ENCODE measurements at regions not wholly inside any gene's neighbourhood (a gene's known extent, or its start where the extent isn't known, plus 50 kb on each side); places are given as distances from the start of the nearest gene placed in this dataset.
"Not testable (repeated sequence)": the region's sequence is repeated elsewhere in the genome, so short reads cannot be mapped to it uniquely, and the experiment has no call there.

- Mint-ChIP-seq H3K4me3 (no peak overlapping the region), H3K36me3 (ENCODE audit: low read depth) (no peaks in the 10 kb centered on the region), H3K27me3 (ENCODE audit: low read depth) (peaks cover 5% of the 10 kb centered on the region), H3K27ac (no peak overlapping the region), H3K4me1 (peaks cover 10% of the 10 kb centered on the region), H3K9me3 (peaks cover 2% of the 10 kb centered on the region)
- TF ChIP-seq, protein P1, sequence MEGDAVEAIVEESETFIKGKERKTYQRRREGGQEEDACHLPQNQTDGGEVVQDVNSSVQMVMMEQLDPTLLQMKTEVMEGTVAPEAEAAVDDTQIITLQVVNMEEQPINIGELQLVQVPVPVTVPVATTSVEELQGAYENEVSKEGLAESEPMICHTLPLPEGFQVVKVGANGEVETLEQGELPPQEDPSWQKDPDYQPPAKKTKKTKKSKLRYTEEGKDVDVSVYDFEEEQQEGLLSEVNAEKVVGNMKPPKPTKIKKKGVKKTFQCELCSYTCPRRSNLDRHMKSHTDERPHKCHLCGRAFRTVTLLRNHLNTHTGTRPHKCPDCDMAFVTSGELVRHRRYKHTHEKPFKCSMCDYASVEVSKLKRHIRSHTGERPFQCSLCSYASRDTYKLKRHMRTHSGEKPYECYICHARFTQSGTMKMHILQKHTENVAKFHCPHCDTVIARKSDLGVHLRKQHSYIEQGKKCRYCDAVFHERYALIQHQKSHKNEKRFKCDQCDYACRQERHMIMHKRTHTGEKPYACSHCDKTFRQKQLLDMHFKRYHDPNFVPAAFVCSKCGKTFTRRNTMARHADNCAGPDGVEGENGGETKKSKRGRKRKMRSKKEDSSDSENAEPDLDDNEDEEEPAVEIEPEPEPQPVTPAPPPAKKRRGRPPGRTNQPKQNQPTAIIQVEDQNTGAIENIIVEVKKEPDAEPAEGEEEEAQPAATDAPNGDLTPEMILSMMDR (IDR thresholded peaks at IDR 0.05; ENCODE audit: unreplicated experiment in 3 of 3): no peak
These were observed 83.8 kb downstream of the FOXF2 start for GRCh38 chr6:1473166-1473565.

DNA sequence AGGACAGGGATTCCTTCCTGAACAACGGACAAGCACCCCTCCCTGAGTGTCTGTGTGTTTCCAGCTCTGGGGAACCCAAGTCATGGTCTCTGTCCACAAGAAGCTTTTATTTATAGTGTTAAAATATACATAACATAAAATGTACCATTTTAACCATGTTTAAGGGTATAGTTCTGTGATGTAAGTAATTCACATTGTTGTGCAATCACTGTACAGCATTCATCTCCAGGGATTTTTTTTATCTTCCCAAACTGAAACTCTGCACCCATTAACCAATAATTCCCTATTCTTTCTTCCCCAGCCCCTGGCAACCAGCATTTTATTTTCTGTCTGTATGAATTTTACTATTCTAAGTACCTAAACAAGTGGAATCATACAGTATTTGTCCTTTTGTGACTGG is 84.2 kb downstream of the FOXF2 start:
- Mint-ChIP-seq H3K36me3 (ENCODE audit: low read depth) (no peaks in the 10 kb centered on the region), H3K4me3 (no peak overlapping the region), H3K27me3 (ENCODE audit: low read depth) (peaks cover 9% of the 10 kb centered on the region), H3K4me1 (peaks cover 14% of the 10 kb centered on the region), H3K9me3 (peaks cover 2% of the 10 kb centered on the region), H3K27ac (no peak overlapping the region)
- TF ChIP-seq, protein P1 (IDR thresholded peaks at IDR 0.05; ENCODE audit: unreplicated experiment in 3 of 3): no peak

- peaks cover 20% of the 10 kb centered on the region for H3K4me1 Mint-ChIP-seq
- H3K4me3 Mint-ChIP-seq: no peak overlapping the region
- H3K36me3 Mint-ChIP-seq (ENCODE audit: low read depth): no peaks in the 10 kb centered on the region
- TF ChIP-seq, protein P1 (IDR thresholded peaks at IDR 0.05; ENCODE audit: unreplicated experiment in 3 of 3): no peak
- H3K9me3 Mint-ChIP-seq: peaks cover 2% of the 10 kb centered on the region
- peaks cover 9% of the 10 kb centered on the region for H3K27me3 Mint-ChIP-seq (ENCODE audit: low read depth)
- H3K27ac Mint-ChIP-seq: no peak overlapping the region
These were observed 84.8 kb downstream of the FOXF2 start for GRCh38 chr6:1474205-1474604.

DNA sequence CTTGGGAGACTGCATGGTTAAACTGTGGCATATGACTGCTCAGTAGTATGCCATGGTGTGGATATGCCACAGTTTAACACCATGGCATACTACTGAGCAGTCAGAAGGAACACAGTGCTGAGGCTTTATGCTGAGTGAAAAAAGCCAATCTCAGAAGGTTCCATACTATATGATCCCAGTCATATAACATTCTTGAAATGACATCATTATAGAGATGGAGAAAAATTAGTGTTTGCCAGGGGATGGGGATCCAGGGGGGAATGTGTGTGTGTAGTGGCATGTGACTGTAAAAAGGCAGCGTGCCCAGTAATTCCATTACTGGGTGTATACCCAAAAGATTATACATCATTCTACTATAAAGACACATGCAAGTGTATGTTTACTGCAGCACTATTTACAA is 85.8 kb downstream of the FOXF2 start:
- TF ChIP-seq, protein P1 (IDR thresholded peaks at IDR 0.05; ENCODE audit: unreplicated experiment in 3 of 3): no peak
- no peak overlapping the region for H3K4me3 Mint-ChIP-seq
- H3K9me3 Mint-ChIP-seq: peaks cover 2% of the 10 kb centered on the region
- H3K36me3 Mint-ChIP-seq (ENCODE audit: low read depth): no peaks in the 10 kb centered on the region
- H3K4me1 Mint-ChIP-seq: peaks cover 20% of the 10 kb centered on the region
- no peak overlapping the region for H3K27ac Mint-ChIP-seq
- peaks cover 9% of the 10 kb centered on the region for H3K27me3 Mint-ChIP-seq (ENCODE audit: low read depth)

DNA sequence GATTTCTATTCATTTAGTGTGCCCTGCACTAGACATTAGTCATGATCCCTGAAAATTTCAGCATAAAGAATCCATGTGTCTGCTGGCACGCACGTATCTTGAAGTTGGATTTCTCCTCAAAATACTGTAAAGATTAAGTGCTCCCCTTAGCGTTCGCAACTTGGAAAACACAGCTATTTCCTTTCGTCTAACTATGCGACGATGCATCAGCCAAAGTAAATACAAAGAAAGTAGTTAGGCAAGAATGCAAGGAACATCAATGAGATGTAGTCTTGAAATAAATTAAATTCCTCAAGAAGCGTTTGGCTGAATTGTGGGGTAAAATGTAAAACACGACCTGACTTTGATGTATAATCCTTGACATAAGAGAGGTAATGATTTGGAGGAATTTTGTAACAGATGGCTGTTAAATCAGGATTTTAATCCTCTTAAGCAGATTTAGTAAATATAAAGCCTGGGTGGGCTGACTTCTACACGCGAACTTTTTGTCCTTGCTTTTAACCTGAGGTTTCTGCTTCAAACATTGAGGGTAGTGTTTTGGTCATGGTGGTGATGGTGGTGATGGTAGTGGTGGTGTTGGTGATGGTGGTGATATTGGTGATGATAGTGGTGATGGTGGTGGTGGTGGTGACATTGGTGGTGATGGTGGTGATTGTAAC is 88.2 kb downstream of the FOXF2 start:
- Mint-ChIP-seq H3K36me3 (ENCODE audit: low read depth) (no peaks in the 10 kb centered on the region), H3K9me3 (peaks cover 2% of the 10 kb centered on the region), H3K4me3 (no peak overlapping the region), H3K27me3 (ENCODE audit: low read depth) (peaks cover 9% of the 10 kb centered on the region), H3K27ac (peak overlapping the region in 2 of 3 experiments; percentile 81 to 85), H3K4me1 (peaks cover 20% of the 10 kb centered on the region)
- TF ChIP-seq, protein P1 (IDR thresholded peaks at IDR 0.05; ENCODE audit: unreplicated experiment in 3 of 3): no peak

GRCh38 chr6:1478163-1478826 is 88.9 kb downstream of the FOXF2 start:
- H3K36me3 Mint-ChIP-seq (ENCODE audit: low read depth); H3K27me3 Mint-ChIP-seq (ENCODE audit: low read depth); H3K9me3 Mint-ChIP-seq; H3K4me3 Mint-ChIP-seq: not testable (repeated sequence)
- H3K4me1 Mint-ChIP-seq: peaks cover 20% of the 10 kb centered on the region
- peak overlapping the region in 2 of 3 experiments; percentile 5 to 81 for H3K27ac Mint-ChIP-seq

All from nephron (organoid).